Occipital lobe (tissue), 1 donor: ENCODE measurements at regions not wholly inside any gene's neighbourhood (a gene's known extent, or its start where the extent isn't known, plus 50 kb on each side); places are given as distances from the start of the nearest gene placed in this dataset.
"Not testable (repeated sequence)": the region's sequence is repeated elsewhere in the genome, so short reads cannot be mapped to it uniquely, and the experiment has no call there.

Source experiments
- DNase-seq: peaks from one replicate; lab custom pipeline; 2025; lab: John Stamatoyannopoulos, UW

- DNase-seq = no peak
These were observed 102.8 kb downstream of the PJA1 start for GRCh38 chrX:69062493-69062892.

GRCh38 chrX:69060631-69061408 lies 104.4 kb downstream of the PJA1 start:
- DNase-seq = no peak

GRCh38 chrX:69055193-69055592 lies 110.1 kb downstream of the PJA1 start:
- DNase-seq = no peak

GRCh38 chrX:69054497-69054896 lies 110.8 kb downstream of the PJA1 start:
- DNase-seq = not testable (repeated sequence)

GRCh38 chrX:69051901-69052300 lies 113.4 kb downstream of the PJA1 start:
- no peak for DNase-seq

- no peak for DNase-seq
These were observed 115.0 kb downstream of the PJA1 start for GRCh38 chrX:69050051-69050765.

GRCh38 chrX:69046996-69047490 lies 118.2 kb downstream of the PJA1 start:
- DNase-seq = no peak

DNA sequence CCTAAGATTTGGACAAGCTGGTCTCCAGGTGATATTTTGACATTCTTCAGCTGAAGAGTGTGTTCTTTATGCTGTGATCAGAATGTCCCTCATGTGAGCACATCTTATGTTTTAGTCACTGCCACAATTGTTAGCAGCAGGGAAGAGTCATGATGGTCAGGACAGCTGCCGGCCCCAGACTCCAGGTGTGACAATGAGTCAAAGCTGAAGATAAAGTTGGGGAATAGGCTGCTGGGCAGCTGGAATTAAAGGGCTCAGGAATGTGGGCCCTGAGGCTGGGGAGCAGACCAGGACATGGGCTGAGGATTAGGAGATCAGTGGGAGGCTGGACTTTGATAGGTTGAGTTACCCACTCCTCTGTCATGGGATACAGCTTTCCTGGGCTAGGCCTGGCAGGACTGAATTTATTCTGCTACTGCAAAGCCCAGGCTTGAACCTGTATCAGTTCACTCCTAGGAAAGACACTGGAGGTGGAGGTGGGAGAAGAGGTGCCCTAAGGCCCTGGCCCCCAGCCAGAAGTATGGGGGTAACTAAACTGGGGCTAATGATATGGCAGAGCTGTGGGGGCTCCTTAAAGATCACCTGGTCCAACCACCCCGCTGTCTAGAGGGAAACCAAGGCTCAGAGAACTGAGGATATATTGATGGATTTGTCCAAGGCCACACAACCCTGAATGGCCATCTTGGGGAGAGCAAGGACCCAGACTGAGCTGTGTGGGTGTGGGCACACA lies 119.5 kb downstream of the PJA1 start:
- no peak for DNase-seq

- no peak for DNase-seq
These were observed 126.4 kb downstream of the PJA1 start for GRCh38 chrX:69038816-69039215.

DNA sequence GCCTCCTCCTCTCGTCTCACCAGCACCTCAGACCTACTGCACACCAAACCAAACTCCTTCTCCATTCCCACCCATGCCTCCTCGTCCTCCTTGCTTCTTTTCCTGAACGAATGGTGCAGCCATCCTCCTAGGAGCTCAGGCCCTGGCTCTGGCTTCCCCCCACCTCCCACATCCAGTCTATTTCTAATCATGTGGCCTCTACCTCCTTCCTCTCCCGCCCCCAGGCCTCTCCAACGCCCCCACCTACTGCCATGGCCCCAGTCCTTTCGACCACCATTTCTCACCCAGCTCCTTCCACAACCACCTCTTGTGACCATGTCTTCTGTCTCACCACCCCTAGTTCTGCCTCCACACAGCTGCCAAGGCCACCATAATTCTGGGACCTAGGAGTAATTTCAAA lies 127.1 kb downstream of the PJA1 start:
- no peak for DNase-seq

DNA sequence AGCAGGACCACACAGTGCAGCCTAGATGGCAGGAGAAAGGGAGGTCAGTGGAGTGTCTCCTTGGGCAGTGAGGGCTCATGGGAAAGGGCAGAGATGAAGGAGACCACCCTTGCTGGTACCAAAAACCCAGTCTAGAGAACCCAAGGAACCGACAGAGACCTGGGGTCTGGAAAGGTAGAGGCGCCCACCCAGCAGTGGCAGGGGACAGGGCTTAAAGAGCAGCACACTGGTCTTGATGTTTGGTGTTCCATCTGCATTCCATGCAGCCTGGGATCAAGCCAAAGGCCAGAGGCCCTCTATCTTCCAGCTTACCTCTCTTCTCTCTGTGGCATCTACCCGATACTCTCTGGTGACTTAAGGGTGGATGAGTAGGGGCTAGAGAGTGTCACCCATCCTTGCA lies 127.5 kb downstream of the PJA1 start:
- DNase-seq = no peak

DNA sequence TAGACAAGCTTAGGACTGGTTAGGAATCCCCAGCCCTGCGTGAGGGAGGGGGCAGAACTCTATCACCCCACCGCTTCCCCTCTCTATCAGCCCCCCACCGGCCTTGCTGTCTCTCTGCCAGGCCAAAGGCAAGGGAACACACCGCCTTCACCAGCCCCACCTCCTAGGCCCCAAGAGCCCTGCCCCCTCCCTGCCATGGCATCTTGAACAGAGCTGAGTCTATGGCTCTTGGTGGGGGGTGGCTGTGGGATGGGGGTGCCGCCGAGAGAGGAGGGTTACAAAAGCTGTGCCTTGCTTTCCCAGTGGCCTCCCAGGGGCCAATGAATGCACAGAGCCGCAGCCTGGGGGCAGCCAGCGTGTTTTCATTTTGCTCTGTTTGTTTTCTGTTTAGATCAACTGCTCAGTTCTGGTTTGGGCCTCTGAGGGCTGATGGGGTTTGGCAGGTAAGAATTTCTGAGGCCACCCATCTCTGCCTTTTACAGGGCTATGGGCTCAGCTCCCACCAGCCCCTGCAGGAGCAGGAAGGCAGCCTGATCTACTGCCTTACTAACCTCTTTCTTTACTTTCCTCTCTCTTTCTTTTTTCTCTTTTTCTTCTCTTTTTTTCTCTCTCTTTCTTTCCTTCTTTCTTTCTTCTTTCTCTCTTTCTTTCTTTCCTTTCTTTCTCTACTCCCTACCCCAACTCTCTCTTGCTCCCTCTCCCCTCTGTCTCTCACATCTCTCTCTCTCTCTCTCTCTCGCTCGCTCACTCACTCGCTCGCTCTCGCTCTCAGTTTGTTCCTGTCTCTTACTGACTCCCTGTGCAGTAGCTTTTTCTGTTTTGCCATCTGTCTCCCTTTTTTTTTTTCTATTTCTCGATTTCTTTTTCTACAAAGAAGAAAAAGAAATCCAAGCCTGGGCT lies 128.3 kb downstream of the PJA1 start:
- DNase-seq = no peak

GRCh38 chrX:69034451-69034850 lies 130.8 kb downstream of the PJA1 start:
- no peak for DNase-seq

- no peak for DNase-seq
These were observed 131.3 kb downstream of the PJA1 start for GRCh38 chrX:69033936-69034335.

DNA sequence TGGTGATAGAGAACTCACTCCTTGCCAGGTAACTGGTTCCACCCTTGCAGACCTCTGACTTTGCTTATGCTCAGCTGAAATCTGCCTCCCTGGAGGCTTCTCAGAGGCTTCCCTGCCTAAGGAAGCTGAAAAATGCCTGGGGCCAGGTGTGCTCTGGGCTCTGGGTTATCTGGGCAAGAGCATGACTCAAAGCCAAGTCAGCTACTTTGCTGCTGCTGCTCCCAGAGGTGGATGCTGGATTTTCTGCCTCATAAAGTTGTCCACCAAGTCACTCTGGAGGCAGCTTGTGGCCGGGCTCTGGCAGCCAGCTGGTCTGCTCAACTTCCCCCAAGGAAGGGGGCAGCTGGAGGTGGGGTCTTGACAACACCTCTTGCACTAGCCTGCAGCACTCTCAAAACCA lies 132.7 kb downstream of the PJA1 start:
- DNase-seq = no peak

DNA sequence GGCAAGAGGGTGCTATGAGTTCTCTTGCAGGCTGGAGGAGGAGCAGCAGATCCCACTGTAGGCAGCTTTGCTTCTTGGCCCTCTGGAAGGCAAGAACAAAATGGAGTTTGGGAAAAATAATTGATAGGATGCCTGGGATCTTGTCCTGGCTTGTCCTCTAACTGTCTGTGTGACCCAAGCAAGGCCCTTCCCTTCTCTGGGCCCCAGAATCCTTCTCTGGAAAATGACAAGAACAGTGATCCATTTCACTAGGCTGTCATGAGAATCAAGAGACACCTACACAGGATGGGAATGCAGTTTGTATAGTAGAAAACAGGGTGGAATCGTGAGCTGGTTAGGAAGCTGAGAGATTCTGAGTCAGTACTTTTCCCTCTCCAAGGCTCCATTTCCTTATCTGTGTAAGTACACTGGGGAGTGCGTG lies 133.3 kb downstream of the PJA1 start:
- no peak for DNase-seq

DNA sequence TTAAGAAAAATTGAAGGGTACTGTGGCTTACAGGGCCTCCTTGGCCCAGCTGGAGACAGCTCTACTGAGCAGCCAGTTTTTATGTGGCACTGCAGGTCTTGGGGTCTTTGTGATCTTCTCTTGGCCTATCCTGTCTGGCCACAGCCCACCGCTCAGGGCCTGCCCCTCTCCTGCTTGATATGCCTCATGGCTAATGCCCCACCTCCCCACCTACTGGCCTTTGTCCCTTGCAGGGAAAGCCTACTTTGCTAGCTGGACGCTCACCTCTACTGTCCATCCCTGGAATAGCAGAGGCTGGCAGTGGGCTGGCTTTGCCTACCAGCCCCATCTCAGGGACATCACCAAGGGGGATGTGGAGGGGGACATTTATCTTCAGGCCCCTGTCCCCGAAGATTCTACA lies 134.1 kb downstream of the PJA1 start:
- DNase-seq = no peak

- no peak for DNase-seq
These were observed 135.5 kb downstream of the PJA1 start for GRCh38 chrX:69029771-69030170.

GRCh38 chrX:69028761-69029120 lies 136.5 kb downstream of the PJA1 start:
- DNase-seq = no peak

DNA sequence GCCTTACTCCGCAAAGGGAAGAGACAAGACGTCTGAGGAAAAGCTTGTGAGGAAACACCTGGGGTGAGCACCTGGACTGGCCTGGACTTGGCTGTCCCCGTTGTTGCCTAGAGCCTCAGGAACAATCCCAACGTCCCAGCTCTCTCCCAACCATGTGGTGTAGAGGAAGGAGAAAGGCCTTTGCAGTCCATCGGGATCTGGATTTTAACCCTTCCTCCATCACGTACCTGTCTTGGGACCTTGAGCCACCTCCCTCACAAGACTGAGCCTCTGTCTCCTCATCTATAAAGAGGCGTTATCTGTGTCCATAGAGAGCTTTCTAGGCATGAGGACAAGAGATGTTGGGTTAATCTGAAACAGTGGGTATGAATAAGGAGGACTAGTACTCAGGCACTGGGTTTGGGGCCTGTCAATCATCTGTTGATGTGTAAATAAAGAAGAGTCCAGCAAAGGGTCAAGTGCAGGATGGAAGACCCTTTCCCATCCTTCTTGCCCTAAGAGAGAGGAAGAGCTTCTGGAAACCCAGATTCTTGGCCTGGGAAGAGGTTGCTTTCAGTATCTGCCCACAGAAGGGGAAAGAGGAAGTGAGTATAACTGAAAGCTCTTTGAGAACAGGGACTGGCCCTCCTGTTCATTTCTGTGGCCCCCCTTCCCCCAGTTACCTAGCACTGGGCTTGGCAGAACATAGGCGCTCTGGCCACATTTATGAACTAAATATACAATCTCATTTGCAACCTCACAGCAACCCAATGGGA lies 137.1 kb downstream of the PJA1 start:
- no peak for DNase-seq
